Right atrium auricular region (tissue), 2 donors: ENCODE measurements at regions not wholly inside any gene's neighbourhood (a gene's known extent, or its start where the extent isn't known, plus 50 kb on each side); places are given as distances from the start of the nearest gene placed in this dataset.

ENCODE experiments used
- DNase-seq: peaks from one replicate; pipeline ENCODE4 v3.0.0-alpha.2; 2019; ENCODE audit warnings: low spot score
- H3K27ac ChIP-seq, 2 donors: fragments of 200-600 bp; sonication (generic); 1 replicate in 1 of 2; 2 replicates in 1 of 2; pipeline ENCODE4 v1.5.1; 2016 to 2019
- H3K27me3 ChIP-seq, 2 donors: fragments of 200-600 bp; sonication (generic); one replicate each; pipeline versions ENCODE4 v1.5.1 to v1.6.0; 2017 to 2019
- H3K36me3 ChIP-seq: fragments of 200-600 bp; sonication (generic); one replicate; pipeline ENCODE4 v1.5.1; 2016
- H3K4me1 ChIP-seq, 2 donors: fragments of 200-600 bp; sonication (generic); one replicate each; pipeline versions ENCODE4 v1.5.1 to v1.6.0; 2017 to 2019
- H3K4me3 ChIP-seq, 2 donors: fragments of 200-600 bp; sonication (generic); 1 replicate in 1 of 2; 2 replicates in 1 of 2; pipeline ENCODE4 v1.5.1; 2017 to 2019; ENCODE audit warnings: mild to moderate bottlenecking in 1 of 2, moderate library complexity in 1 of 2
- H3K9me3 ChIP-seq, 2 donors: fragments of 200-600 bp; sonication (generic); one replicate each; pipeline ENCODE4 v1.5.1; 2019
- TF ChIP-seq, protein P1 (sequence below), 2 donors: fragments of 200-600 bp; sonication (generic); IDR thresholded peaks; one replicate each; pipeline ENCODE4 v1.5.1; 2019; ENCODE audit warnings: antibody characterized with exemption in 2 of 2

DNA sequence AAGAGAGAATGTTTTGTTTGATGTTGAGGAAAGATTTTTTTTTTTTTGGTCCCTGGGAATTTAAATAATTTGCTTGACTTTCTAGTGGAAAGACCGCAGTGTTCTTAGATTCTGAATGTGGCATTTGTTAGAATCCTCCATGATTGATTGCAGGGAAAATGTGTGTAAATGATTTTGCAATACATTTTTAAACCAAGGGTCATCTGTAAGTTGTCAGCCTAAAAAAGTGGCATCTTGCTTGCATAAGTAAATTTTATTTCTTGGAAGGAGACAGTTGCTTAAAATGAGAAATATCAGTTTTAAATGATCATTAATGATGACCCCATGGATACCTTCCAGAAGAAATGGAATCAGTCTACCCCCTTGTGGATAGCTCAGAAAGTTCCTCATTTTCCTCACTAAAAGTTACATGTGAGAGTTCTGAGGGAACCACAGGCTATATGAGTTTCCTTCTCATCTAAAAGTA is 105.1 kb upstream of the SLC25A48 start:
- Histone ChIP-seq H3K4me1 (no peaks in the 10 kb centered on the region), H3K9me3 (no peaks in the 10 kb centered on the region), H3K27ac (no peak overlapping the region), H3K27me3 (no peaks in the 10 kb centered on the region), H3K4me3 (no peak overlapping the region), H3K36me3 (no peaks in the 10 kb centered on the region)
- DNase-seq: no peak
- TF ChIP-seq, protein P1, sequence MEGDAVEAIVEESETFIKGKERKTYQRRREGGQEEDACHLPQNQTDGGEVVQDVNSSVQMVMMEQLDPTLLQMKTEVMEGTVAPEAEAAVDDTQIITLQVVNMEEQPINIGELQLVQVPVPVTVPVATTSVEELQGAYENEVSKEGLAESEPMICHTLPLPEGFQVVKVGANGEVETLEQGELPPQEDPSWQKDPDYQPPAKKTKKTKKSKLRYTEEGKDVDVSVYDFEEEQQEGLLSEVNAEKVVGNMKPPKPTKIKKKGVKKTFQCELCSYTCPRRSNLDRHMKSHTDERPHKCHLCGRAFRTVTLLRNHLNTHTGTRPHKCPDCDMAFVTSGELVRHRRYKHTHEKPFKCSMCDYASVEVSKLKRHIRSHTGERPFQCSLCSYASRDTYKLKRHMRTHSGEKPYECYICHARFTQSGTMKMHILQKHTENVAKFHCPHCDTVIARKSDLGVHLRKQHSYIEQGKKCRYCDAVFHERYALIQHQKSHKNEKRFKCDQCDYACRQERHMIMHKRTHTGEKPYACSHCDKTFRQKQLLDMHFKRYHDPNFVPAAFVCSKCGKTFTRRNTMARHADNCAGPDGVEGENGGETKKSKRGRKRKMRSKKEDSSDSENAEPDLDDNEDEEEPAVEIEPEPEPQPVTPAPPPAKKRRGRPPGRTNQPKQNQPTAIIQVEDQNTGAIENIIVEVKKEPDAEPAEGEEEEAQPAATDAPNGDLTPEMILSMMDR (IDR thresholded peaks at IDR 0.05): no peak

DNA sequence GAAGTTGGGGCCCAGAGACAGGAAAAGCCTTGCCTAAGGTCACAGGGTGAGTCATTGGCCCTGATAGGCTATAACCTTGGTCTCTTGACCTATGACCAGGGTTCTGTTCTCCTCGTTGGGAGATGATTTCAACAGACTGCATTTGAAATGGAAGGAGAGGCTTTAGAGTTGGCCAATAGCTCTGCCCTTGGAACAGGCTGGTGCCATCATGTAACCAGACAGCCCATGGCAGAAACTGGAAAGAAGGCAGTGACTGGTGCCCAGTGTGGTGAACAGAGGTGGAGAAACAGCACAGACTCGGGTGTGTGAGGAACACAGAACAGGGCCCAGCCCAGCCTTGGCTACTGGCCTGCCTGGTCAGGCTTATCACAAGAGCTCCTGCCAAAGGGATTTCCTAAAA is 109.8 kb upstream of the SLC25A48 start:
- no peak for DNase-seq
- H3K27ac ChIP-seq: no peak overlapping the region
- no peaks in the 10 kb centered on the region for H3K4me1 ChIP-seq
- H3K36me3 ChIP-seq: no peaks in the 10 kb centered on the region
- TF ChIP-seq, protein P1 (IDR thresholded peaks at IDR 0.05): no peak
- no peaks in the 10 kb centered on the region for H3K9me3 ChIP-seq
- no peak overlapping the region for H3K4me3 ChIP-seq
- no peaks in the 10 kb centered on the region for H3K27me3 ChIP-seq

DNA sequence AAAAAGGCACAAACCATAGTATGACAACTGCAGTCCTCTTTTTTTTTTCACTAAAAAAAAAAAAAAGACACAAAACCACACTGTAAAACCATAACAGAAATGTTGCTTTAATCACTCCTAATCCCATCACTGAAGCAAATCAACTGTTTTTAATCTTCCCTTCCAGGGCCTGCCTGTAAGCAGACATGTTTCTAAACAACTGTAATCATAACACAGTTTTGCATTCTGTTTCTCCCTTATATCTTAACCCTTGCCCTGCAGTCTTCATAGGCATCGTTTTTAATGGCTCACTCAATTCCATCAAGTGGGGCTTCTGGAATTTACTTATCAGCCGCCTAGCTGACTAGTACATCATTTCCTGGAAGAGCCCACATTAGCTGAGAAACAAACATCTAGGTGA is 111.0 kb upstream of the SLC25A48 start:
- no peaks in the 10 kb centered on the region for H3K36me3 ChIP-seq
- no peak for DNase-seq
- no peak overlapping the region for H3K4me3 ChIP-seq
- H3K27me3 ChIP-seq: no peaks in the 10 kb centered on the region
- H3K9me3 ChIP-seq: no peaks in the 10 kb centered on the region
- no peaks in the 10 kb centered on the region for H3K4me1 ChIP-seq
- TF ChIP-seq, protein P1 (IDR thresholded peaks at IDR 0.05): no peak
- no peak overlapping the region for H3K27ac ChIP-seq

DNA sequence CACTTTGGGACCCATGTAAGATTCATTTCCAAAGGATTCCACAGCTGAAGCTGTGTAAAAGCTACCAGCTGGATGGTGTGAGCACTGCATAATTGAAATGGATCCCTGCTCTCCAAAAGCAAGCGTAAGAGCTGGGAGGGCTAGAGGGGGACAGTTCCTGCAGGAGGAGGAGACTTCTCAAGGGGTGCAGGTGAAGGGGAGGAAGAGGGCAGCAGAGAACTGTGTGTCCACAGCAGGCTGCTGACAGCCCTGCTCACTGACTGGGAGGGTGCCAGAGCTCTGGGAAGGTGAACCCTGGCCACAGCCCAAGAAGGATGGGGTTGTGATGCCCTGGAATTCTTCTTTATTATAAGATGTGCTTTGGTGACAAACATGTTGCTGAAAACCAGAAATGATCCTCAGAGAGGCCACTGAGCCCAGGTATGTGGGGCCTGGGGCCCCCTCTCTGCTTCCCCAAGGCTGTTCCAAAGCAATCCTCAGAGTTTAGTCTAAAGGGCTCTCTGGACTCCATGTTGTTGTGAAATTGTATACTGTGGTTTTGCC is 112.8 kb upstream of the SLC25A48 start:
- Histone ChIP-seq H3K9me3 (no peaks in the 10 kb centered on the region), H3K27me3 (no peaks in the 10 kb centered on the region), H3K4me1 (no peaks in the 10 kb centered on the region), H3K4me3 (no peak overlapping the region), H3K27ac (no peak overlapping the region), H3K36me3 (no peaks in the 10 kb centered on the region)
- no peak for DNase-seq
- TF ChIP-seq, protein P1 (IDR thresholded peaks at IDR 0.05): no peak

DNA sequence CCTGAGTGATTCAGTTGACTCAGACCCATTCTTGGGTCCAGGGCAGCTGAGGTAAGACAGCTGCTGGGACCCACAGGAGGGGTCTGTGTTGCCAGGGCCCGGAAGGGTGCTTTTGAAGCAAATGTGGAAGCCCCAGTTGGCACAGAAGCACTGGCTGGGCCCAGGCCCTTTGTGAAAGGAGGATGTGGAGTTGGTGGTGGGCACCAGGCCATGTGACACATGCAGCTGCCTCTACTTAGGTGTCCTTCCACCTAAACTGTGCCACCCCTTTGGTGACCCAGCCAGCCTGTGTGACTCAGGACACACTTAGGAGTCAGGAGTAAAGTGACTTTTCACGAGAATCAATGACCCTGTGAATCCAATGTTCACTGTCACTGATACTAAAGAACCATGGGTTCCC is 114.3 kb upstream of the SLC25A48 start:
- Histone ChIP-seq H3K9me3 (no peaks in the 10 kb centered on the region), H3K4me3 (no peak overlapping the region), H3K36me3 (no peaks in the 10 kb centered on the region), H3K27me3 (no peaks in the 10 kb centered on the region), H3K4me1 (no peaks in the 10 kb centered on the region), H3K27ac (no peak overlapping the region)
- TF ChIP-seq, protein P1 (IDR thresholded peaks at IDR 0.05): no peak
- DNase-seq: no peak

DNA sequence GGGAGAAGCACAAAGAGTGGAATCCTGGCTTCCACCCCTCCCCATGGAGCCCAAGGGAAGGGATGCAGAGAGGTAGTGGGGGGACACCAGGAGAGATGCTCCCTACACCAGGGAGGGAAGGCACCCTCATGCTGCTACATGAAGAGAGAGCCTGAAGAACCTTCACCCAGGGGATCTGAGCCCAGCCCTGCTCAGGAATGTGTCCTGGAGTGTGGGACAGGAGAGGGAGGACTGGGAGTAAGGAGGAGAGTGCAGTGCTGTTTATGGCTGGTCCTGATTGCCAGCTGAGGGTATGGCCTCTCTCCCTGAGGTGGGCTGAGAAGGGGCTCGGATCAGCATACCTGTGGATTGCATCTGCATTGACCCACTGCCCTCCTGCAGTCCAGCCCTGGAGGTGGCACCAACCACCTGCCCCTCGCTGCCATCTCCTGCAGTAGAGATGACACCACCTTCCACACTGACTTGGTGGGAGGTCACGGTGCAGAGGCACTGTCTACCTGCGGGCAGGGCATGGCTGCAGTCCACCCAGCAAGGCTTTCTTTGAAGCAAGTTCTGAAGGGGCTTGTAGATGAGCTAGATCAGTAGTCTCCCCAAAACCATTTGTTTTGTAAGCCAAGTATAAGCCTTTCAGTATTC is 114.9 kb upstream of the SLC25A48 start:
- no peak overlapping the region for H3K4me3 ChIP-seq
- no peaks in the 10 kb centered on the region for H3K9me3 ChIP-seq
- DNase-seq: no peak
- H3K27me3 ChIP-seq: no peaks in the 10 kb centered on the region
- no peak overlapping the region for H3K27ac ChIP-seq
- no peaks in the 10 kb centered on the region for H3K4me1 ChIP-seq
- no peaks in the 10 kb centered on the region for H3K36me3 ChIP-seq
- TF ChIP-seq, protein P1 (IDR thresholded peaks at IDR 0.05): no peak
